ENCODE measurements at regions not wholly inside any gene's neighbourhood (a gene's known extent, or its start where the extent isn't known, plus 50 kb on each side); places are given as distances from the start of the nearest gene placed in this dataset.

GRCh38 chr7:35351466-35351865 lies 97.6 kb upstream of the TBX20 start:
- no peak for DNase-seq
- WGBS (ENCODE audit: insufficient coverage) = no CpG with 5 or more reads among the region's 4 CpGs
- peaks cover 0 to 13% of the 10 kb centered on the region in 2 experiments for H3K27me3 ChIP-seq (replicated peaks in 1 of 2; ENCODE audit: control insufficient read depth in 2 of 2, extremely low read depth in 1 of 2, insufficient read depth in 2 of 2, low read length in 1 of 2)
- ChIA-PET POLR2A (no interaction called here), CTCF (no interaction called here)
- Mint-ChIP-seq H3K4me3 (no peak overlapping the region), H3K36me3 (no peaks in the 10 kb centered on the region), H3K27me3 (peaks cover 15 to 23% of the 10 kb centered on the region in 2 donors), H3K9me3 (no peaks in the 10 kb centered on the region), H3K4me1 (no peaks in the 10 kb centered on the region), H3K27ac (no peak overlapping the region)
- no peak for ATAC-seq (replicated peaks in 1 of 4)
- no peaks in the 10 kb centered on the region for H3K4me1 ChIP-seq (ENCODE audit: control insufficient read depth in 1 of 2, extremely low read depth in 1 of 2, insufficient read depth in 2 of 2, low read length in 2 of 2)
- H3K4me3 ChIP-seq (ENCODE audit: control insufficient read depth in 1 of 2, extremely low read depth in 1 of 2, low read length in 1 of 2) = no peak overlapping the region
- no peaks in the 10 kb centered on the region for H3K36me3 ChIP-seq (ENCODE audit: control insufficient read depth in 2 of 2, extremely low read depth in 1 of 2, insufficient read depth in 1 of 2, low read length in 1 of 2)
- H3K9me3 ChIP-seq = no peaks in the 10 kb centered on the region
- no peak overlapping the region for H3K27ac ChIP-seq (ENCODE audit: low read length)

GRCh38 chr7:35348611-35349400 lies 94.9 kb upstream of the TBX20 start:
- H3K4me1 Mint-ChIP-seq = no peaks in the 10 kb centered on the region
- WGBS (ENCODE audit: insufficient coverage) = 90% methylated on average over 6 of the region's 10 CpGs

GRCh38 chr7:35342786-35343185 lies 88.9 kb upstream of the TBX20 start:
- Mint-ChIP-seq H3K27ac (no peak overlapping the region), H3K27me3 (peaks cover 2 to 28% of the 10 kb centered on the region in 2 donors), H3K4me1 (no peaks in the 10 kb centered on the region), H3K36me3 (no peaks in the 10 kb centered on the region), H3K4me3 (no peak overlapping the region), H3K9me3 (no peaks in the 10 kb centered on the region)
- Histone ChIP-seq H3K4me1 (ENCODE audit: control insufficient read depth in 1 of 2, extremely low read depth in 1 of 2, insufficient read depth in 2 of 2, low read length in 2 of 2) (no peaks in the 10 kb centered on the region), H3K27ac (ENCODE audit: low read length) (no peak overlapping the region), H3K36me3 (ENCODE audit: control insufficient read depth in 2 of 2, extremely low read depth in 1 of 2, insufficient read depth in 1 of 2, low read length in 1 of 2) (no peaks in the 10 kb centered on the region), H3K27me3 (replicated peaks in 1 of 2; ENCODE audit: control insufficient read depth in 2 of 2, extremely low read depth in 1 of 2, insufficient read depth in 2 of 2, low read length in 1 of 2) (peaks cover 0 to 7% of the 10 kb centered on the region in 2 experiments), H3K9me3 (no peaks in the 10 kb centered on the region), H3K4me3 (ENCODE audit: control insufficient read depth in 1 of 2, extremely low read depth in 1 of 2, low read length in 1 of 2) (no peak overlapping the region)
- ATAC-seq (replicated peaks in 1 of 4) (no peak), DNase-seq (no peak)
- ChIA-PET POLR2A (no interaction called here), CTCF (no interaction called here)
- WGBS (ENCODE audit: insufficient coverage) = 100% methylated on average over 2 of the region's 3 CpGs

More at GRCh38 chr7:35348611-35349400, 94.9 kb upstream of the TBX20 start:
- ChIA-PET POLR2A (no interaction called here), CTCF (no interaction called here)
- peaks cover 10 to 23% of the 10 kb centered on the region in 2 donors for H3K27me3 Mint-ChIP-seq
- Histone ChIP-seq H3K27me3 (replicated peaks in 1 of 2; ENCODE audit: control insufficient read depth in 2 of 2, extremely low read depth in 1 of 2, insufficient read depth in 2 of 2, low read length in 1 of 2) (peaks cover 0 to 6% of the 10 kb centered on the region in 2 experiments), H3K36me3 (ENCODE audit: control insufficient read depth in 2 of 2, extremely low read depth in 1 of 2, insufficient read depth in 1 of 2, low read length in 1 of 2) (no peaks in the 10 kb centered on the region), H3K9me3 (no peaks in the 10 kb centered on the region), H3K4me1 (ENCODE audit: control insufficient read depth in 1 of 2, extremely low read depth in 1 of 2, insufficient read depth in 2 of 2, low read length in 2 of 2) (no peaks in the 10 kb centered on the region), H3K4me3 (ENCODE audit: control insufficient read depth in 1 of 2, extremely low read depth in 1 of 2, low read length in 1 of 2) (no peak overlapping the region), H3K27ac (ENCODE audit: low read length) (no peak overlapping the region)
- H3K36me3 Mint-ChIP-seq = no peaks in the 10 kb centered on the region
- DNase-seq = no peak
- H3K27ac Mint-ChIP-seq = no peak overlapping the region
- H3K4me3 Mint-ChIP-seq = no peak overlapping the region
- H3K9me3 Mint-ChIP-seq = no peaks in the 10 kb centered on the region
- no peak for ATAC-seq (replicated peaks in 1 of 4)

- H3K27me3 ChIP-seq (replicated peaks in 1 of 2; ENCODE audit: control insufficient read depth in 2 of 2, extremely low read depth in 1 of 2, insufficient read depth in 2 of 2, low read length in 1 of 2) = peaks cover 0 to 7% of the 10 kb centered on the region in 2 experiments
- ChIA-PET POLR2A (no interaction called here), CTCF (no interaction called here)
- no peak for DNase-seq
- no peaks in the 10 kb centered on the region for H3K4me1 ChIP-seq (ENCODE audit: control insufficient read depth in 1 of 2, extremely low read depth in 1 of 2, insufficient read depth in 2 of 2, low read length in 2 of 2)
- 75% methylated on average over 2 of the region's 6 CpGs for WGBS (ENCODE audit: insufficient coverage)
- no peaks in the 10 kb centered on the region for H3K9me3 ChIP-seq
- H3K27ac Mint-ChIP-seq = no peak overlapping the region
- no peak overlapping the region for H3K4me3 Mint-ChIP-seq
- H3K4me3 ChIP-seq (ENCODE audit: control insufficient read depth in 1 of 2, extremely low read depth in 1 of 2, low read length in 1 of 2) = no peak overlapping the region
- H3K36me3 Mint-ChIP-seq = no peaks in the 10 kb centered on the region
- no peak overlapping the region for H3K27ac ChIP-seq (ENCODE audit: low read length)
- no peak for ATAC-seq (replicated peaks in 1 of 4)
- H3K36me3 ChIP-seq (ENCODE audit: control insufficient read depth in 2 of 2, extremely low read depth in 1 of 2, insufficient read depth in 1 of 2, low read length in 1 of 2) = no peaks in the 10 kb centered on the region
- no peaks in the 10 kb centered on the region for H3K4me1 Mint-ChIP-seq
- H3K27me3 Mint-ChIP-seq = peaks cover 7 to 34% of the 10 kb centered on the region in 2 donors
- no peaks in the 10 kb centered on the region for H3K9me3 Mint-ChIP-seq
Observed at GRCh38 chr7:35339811-35340210, 85.9 kb upstream of the TBX20 start.

GRCh38 chr7:35336444-35336843 lies 82.5 kb upstream of the TBX20 start:
- no peak for ATAC-seq (replicated peaks in 1 of 4)
- no peaks in the 10 kb centered on the region for H3K36me3 Mint-ChIP-seq
- 62% methylated on average over 6 of the region's 6 CpGs for WGBS (ENCODE audit: insufficient coverage)
- H3K27me3 Mint-ChIP-seq = peaks cover 13 to 29% of the 10 kb centered on the region in 2 donors
- no peaks in the 10 kb centered on the region for H3K4me1 Mint-ChIP-seq
- Histone ChIP-seq H3K27ac (ENCODE audit: low read length) (no peak overlapping the region), H3K36me3 (ENCODE audit: control insufficient read depth in 2 of 2, extremely low read depth in 1 of 2, insufficient read depth in 1 of 2, low read length in 1 of 2) (no peaks in the 10 kb centered on the region), H3K4me3 (ENCODE audit: control insufficient read depth in 1 of 2, extremely low read depth in 1 of 2, low read length in 1 of 2) (no peak overlapping the region), H3K9me3 (no peaks in the 10 kb centered on the region), H3K27me3 (replicated peaks in 1 of 2; ENCODE audit: control insufficient read depth in 2 of 2, extremely low read depth in 1 of 2, insufficient read depth in 2 of 2, low read length in 1 of 2) (peaks cover 0 to 11% of the 10 kb centered on the region in 2 experiments), H3K4me1 (ENCODE audit: control insufficient read depth in 1 of 2, extremely low read depth in 1 of 2, insufficient read depth in 2 of 2, low read length in 2 of 2) (no peaks in the 10 kb centered on the region)
- ChIA-PET CTCF (no interaction called here), POLR2A (no interaction called here)
- no peak overlapping the region for H3K4me3 Mint-ChIP-seq
- no peaks in the 10 kb centered on the region for H3K9me3 Mint-ChIP-seq
- H3K27ac Mint-ChIP-seq = no peak overlapping the region
- no peak for DNase-seq

- no peak overlapping the region for H3K27ac Mint-ChIP-seq
- DNase-seq (no peak), ATAC-seq (replicated peaks in 1 of 4) (no peak)
- no peak overlapping the region for H3K4me3 ChIP-seq (ENCODE audit: control insufficient read depth in 1 of 2, extremely low read depth in 1 of 2, low read length in 1 of 2)
- POLR2A ChIA-PET = no interaction called here
- no peaks in the 10 kb centered on the region for H3K9me3 Mint-ChIP-seq
- H3K36me3 ChIP-seq (ENCODE audit: control insufficient read depth in 2 of 2, extremely low read depth in 1 of 2, insufficient read depth in 1 of 2, low read length in 1 of 2) = no peaks in the 10 kb centered on the region
- H3K4me1 Mint-ChIP-seq = no peaks in the 10 kb centered on the region
- WGBS (ENCODE audit: insufficient coverage) = no CpG with 5 or more reads among the region's 3 CpGs
- H3K27me3 ChIP-seq (replicated peaks in 1 of 2; ENCODE audit: control insufficient read depth in 2 of 2, extremely low read depth in 1 of 2, insufficient read depth in 2 of 2, low read length in 1 of 2) = peaks cover 0 to 14% of the 10 kb centered on the region in 2 experiments
- H3K27ac ChIP-seq (ENCODE audit: low read length) = no peak overlapping the region
- H3K4me1 ChIP-seq (ENCODE audit: control insufficient read depth in 1 of 2, extremely low read depth in 1 of 2, insufficient read depth in 2 of 2, low read length in 2 of 2) = no peaks in the 10 kb centered on the region
- H3K9me3 ChIP-seq = no peaks in the 10 kb centered on the region
- no peak overlapping the region for H3K4me3 Mint-ChIP-seq
- CTCF ChIA-PET = no interaction called here
- peaks cover 17 to 28% of the 10 kb centered on the region in 2 donors for H3K27me3 Mint-ChIP-seq
- H3K36me3 Mint-ChIP-seq = no peaks in the 10 kb centered on the region
Observed at GRCh38 chr7:35334506-35334905, 80.6 kb upstream of the TBX20 start.

Data from T-cell (primary cell).